GM19395 (cell line): ENCODE measurements at regions not wholly inside any gene's neighbourhood (a gene's known extent, or its start where the extent isn't known, plus 50 kb on each side); places are given as distances from the start of the nearest gene placed in this dataset.

Experiments
- ATAC-seq: cut with Tn5 transposase; IDR thresholded peaks from one replicate; pipeline ENCODE4 v1.9.1; 2021; ENCODE audit warnings: mild to moderate bottlenecking, moderate library complexity; ENCODE audit not compliant: unreplicated experiment

DNA sequence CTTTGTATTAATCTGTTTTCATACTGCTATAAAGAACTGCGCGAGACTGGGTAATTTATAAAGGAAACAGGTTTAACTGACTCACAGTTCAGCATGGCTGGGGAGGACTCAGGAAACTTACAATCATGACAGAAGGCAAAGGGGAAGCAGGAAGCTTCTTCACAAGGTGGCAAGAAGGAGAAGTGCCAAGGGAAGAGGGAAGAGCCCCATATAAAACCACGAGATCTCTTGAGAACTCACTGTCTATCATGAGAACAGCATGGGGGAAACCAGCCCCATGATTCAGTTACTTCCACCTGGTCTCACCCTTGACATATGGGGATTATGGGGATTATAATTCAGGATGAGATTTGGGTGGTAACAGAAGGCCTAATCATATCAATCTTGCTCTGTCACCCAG lies 60.9 kb upstream of the CHD1 start:
- ATAC-seq: no peak

DNA sequence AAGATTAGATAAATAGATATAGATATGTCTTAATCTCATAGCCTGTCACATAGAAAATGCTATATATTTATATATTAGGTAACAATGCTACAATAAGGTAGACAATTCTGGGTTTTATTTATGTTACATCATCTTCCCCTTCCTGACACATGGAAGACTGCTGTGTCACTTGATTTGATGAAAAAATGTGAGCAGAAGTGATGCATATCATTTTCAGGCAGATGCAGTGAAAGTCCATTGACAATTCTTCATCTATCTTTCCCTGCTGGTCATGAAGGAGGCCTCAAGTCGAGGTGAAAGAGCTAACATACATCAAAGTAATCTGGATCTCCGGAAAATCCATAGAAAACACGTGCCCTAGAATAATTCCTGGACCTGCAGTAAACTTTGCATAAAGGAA lies 57.8 kb upstream of the CHD1 start:
- no peak for ATAC-seq

DNA sequence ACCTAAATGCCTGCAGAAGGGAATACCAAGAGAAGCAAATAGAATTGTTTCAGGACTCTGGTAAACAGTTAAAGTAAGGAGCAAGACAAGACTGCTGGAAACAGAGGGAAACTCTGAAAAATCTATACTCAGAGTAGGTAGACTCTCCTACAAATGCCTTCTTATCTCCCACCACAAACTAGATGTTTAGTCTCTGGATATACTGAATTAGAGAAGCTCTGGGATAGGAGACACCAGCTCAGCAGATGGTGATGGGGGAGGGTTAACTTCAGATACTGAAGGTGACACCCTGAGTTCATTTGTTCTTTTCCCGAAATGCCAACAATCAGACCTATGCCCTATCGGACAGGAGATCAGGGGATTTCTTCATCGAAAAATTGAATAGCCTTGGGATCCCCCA lies 54.1 kb upstream of the CHD1 start:
- ATAC-seq: no peak
